ENCODE measurements at regions not wholly inside any gene's neighbourhood (a gene's known extent, or its start where the extent isn't known, plus 50 kb on each side); places are given as distances from the start of the nearest gene placed in this dataset.
"Not testable (repeated sequence)": the region's sequence is repeated elsewhere in the genome, so short reads cannot be mapped to it uniquely, and the experiment has no call there.

DNA sequence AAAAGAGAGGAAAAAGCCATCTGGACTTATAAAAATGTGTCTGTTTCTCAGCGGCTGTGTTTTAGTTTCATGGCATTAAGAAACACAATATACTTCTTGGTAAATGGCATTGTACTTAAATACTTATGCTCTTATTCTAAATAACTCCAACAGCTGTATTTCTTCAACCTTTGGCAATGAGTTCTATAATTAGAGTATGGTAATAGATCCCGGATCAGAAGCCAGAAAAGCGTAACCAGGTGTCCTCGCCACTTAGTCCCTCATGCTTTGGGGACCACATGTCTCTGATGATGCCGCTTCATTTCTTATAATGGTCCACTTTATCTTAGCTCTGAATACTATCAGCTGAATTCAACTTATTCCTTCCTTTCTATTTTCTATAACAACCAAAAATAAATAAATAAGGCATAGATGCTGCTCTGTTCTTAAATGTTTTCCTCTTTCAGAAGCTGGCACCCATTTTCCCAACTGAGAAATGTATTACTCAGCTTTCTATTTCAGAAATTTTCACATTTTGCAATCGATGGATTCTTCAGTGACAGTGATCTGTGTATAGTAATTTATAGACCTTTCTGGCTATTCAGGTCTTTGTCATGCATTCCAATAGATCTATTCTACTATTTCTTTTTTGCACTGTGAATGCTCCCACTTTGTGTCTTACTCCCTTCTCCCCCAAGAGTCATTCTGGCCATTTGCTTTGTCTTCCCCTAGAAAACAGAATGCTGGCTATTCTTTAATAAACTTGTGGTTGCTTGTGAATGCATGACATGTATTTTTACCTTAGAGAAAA is 87.6 kb upstream of the KBTBD8 start:
- Histone ChIP-seq H3K27ac (ENCODE audit: low read depth, low read length) (no peak overlapping the region), H3K36me3 (ENCODE audit: control insufficient read depth, insufficient read depth, low read length) (no peaks in the 10 kb centered on the region), H3K9me3 (ENCODE audit: control insufficient read depth, insufficient read depth, low read depth, low read length) (peaks cover 8% of the 10 kb centered on the region), H3K4me1 (ENCODE audit: control insufficient read depth, insufficient read depth, low read length) (no peaks in the 10 kb centered on the region), H3K27me3 (ENCODE audit: control insufficient read depth, insufficient read depth, low read length) (no peaks in the 10 kb centered on the region), H3K9ac (ENCODE audit: low read length) (no peak overlapping the region), H3K4me3 (ENCODE audit: low read depth, low read length) (no peak overlapping the region)

- H3K36me3 ChIP-seq (ENCODE audit: control insufficient read depth, insufficient read depth, low read length), result no peaks in the 10 kb centered on the region
- H3K9me3 ChIP-seq (ENCODE audit: control insufficient read depth, insufficient read depth, low read depth, low read length), result peaks cover 10% of the 10 kb centered on the region
- H3K27ac ChIP-seq (ENCODE audit: low read depth, low read length), result no peak overlapping the region
- no peak overlapping the region for H3K4me3 ChIP-seq (ENCODE audit: low read depth, low read length)
- H3K9ac ChIP-seq (ENCODE audit: low read length), result no peak overlapping the region
- no peaks in the 10 kb centered on the region for H3K27me3 ChIP-seq (ENCODE audit: control insufficient read depth, insufficient read depth, low read length)
- no peaks in the 10 kb centered on the region for H3K4me1 ChIP-seq (ENCODE audit: control insufficient read depth, insufficient read depth, low read length)
Measured at GRCh38 chr3:66912306-66912705, 85.8 kb upstream of the KBTBD8 start.

DNA sequence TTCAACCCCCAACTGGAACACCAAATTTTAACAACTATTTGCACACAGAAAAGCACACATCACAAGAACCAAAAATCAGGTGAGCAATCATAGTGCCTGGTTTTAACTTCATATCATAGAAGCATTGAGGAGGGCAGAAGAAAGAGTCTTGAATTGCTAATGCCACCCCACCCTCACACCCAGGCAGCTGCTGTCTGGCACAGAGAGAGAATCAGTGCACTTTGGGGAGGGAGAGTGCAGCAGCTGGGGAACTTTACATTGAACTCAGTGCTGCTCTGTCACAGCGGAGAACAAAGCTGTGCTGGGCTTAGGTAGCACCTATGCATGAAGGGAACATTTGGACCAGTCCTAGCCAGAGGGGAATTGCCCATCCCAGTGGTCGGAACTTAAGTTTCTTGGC is 76.0 kb upstream of the KBTBD8 start:
- Histone ChIP-seq H3K4me1 (ENCODE audit: control insufficient read depth, insufficient read depth, low read length) (peaks cover 6% of the 10 kb centered on the region; the same call in 1 of the 2 replicates), H3K4me3 (ENCODE audit: low read depth, low read length) (no peak overlapping the region), H3K36me3 (ENCODE audit: control insufficient read depth, insufficient read depth, low read length) (no peaks in the 10 kb centered on the region), H3K9me3 (ENCODE audit: control insufficient read depth, insufficient read depth, low read depth, low read length) (no peaks in the 10 kb centered on the region), H3K9ac (ENCODE audit: low read length) (no peak overlapping the region), H3K27me3 (ENCODE audit: control insufficient read depth, insufficient read depth, low read length) (no peaks in the 10 kb centered on the region), H3K27ac (ENCODE audit: low read depth, low read length) (no peak overlapping the region)

GRCh38 chr3:66923969-66924368 is 74.1 kb upstream of the KBTBD8 start:
- no peak overlapping the region for H3K9ac ChIP-seq (ENCODE audit: low read length)
- H3K9me3 ChIP-seq (ENCODE audit: control insufficient read depth, insufficient read depth, low read depth, low read length), result no peaks in the 10 kb centered on the region
- H3K27me3 ChIP-seq (ENCODE audit: control insufficient read depth, insufficient read depth, low read length), result no peaks in the 10 kb centered on the region
- no peaks in the 10 kb centered on the region for H3K36me3 ChIP-seq (ENCODE audit: control insufficient read depth, insufficient read depth, low read length)
- peaks cover 6% of the 10 kb centered on the region; the same call in 1 of the 2 replicates for H3K4me1 ChIP-seq (ENCODE audit: control insufficient read depth, insufficient read depth, low read length)
- H3K4me3 ChIP-seq (ENCODE audit: low read depth, low read length), result no peak overlapping the region
- no peak overlapping the region for H3K27ac ChIP-seq (ENCODE audit: low read depth, low read length)

DNA sequence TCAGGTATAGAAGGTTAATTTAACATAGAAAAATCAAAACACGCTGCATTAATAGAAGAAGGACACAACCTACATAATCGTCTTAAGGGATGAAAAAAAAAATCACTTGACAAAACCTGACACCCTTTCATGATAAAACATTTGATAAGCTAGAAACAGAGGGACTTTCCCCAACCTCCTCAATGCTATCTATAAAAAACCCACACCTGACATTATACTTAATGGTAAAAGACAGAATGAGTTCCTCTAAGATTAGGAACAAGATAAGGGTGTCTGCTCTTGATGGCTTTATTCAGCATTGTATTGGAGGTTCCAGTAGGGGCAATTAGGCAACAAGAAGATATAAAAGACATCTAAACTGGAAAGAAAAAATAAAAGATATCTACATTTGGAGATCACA is 69.9 kb upstream of the KBTBD8 start:
- H3K4me1 ChIP-seq (ENCODE audit: control insufficient read depth, insufficient read depth, low read length), result peaks cover 41% of the 10 kb centered on the region
- H3K9me3 ChIP-seq (ENCODE audit: control insufficient read depth, insufficient read depth, low read depth, low read length), result no peaks in the 10 kb centered on the region
- H3K4me3 ChIP-seq (ENCODE audit: low read depth, low read length), result no peak overlapping the region
- H3K9ac ChIP-seq (ENCODE audit: low read length), result no peak overlapping the region
- no peak overlapping the region for H3K27ac ChIP-seq (ENCODE audit: low read depth, low read length)
- H3K27me3 ChIP-seq (ENCODE audit: control insufficient read depth, insufficient read depth, low read length), result no peaks in the 10 kb centered on the region
- no peaks in the 10 kb centered on the region for H3K36me3 ChIP-seq (ENCODE audit: control insufficient read depth, insufficient read depth, low read length)

DNA sequence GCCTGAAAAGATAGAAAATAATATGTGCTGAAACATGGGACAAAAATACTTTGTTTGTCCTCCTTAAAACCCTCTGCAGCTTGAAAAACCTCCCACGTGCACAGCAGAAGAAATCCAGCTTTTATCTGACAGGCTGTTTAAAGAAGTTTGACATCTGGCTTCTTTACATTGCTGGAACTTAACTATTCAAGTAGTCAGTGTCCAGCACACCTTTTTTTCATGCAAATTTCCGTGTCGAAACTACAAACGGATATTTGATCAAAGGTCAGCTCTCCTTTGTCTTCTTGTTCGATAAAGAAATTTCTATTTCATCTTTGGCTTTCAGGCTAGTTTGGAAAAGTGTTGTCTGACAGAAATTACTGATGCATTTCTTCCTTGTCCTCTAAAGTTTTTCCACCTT is 66.8 kb upstream of the KBTBD8 start:
- Histone ChIP-seq H3K36me3 (ENCODE audit: control insufficient read depth, insufficient read depth, low read length) (no peaks in the 10 kb centered on the region), H3K4me1 (ENCODE audit: control insufficient read depth, insufficient read depth, low read length) (peaks cover 48% of the 10 kb centered on the region), H3K9me3 (ENCODE audit: control insufficient read depth, insufficient read depth, low read depth, low read length) (no peaks in the 10 kb centered on the region), H3K9ac (ENCODE audit: low read length) (no peak overlapping the region), H3K27ac (ENCODE audit: low read depth, low read length) (no peak overlapping the region), H3K27me3 (ENCODE audit: control insufficient read depth, insufficient read depth, low read length) (no peaks in the 10 kb centered on the region), H3K4me3 (ENCODE audit: low read depth, low read length) (no peak overlapping the region)

DNA sequence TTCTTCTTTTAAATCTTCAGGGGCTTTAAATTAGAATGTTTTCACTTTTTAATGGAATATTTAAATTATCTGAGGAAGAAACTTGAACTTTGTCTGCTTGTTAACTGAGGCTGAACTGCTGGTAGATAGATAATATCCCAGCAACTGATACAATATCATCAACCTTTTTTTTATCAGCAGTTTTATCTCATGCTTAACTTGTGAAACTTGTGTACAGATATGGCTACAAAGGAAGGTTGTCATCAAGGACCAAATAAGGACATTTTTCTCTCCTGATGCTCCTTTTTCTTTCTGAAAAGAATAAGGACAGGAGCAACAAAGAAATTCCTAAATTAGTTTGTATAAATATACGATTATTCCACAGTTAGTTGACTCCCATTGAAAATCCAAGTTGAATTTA is 66.4 kb upstream of the KBTBD8 start:
- Histone ChIP-seq H3K9ac (ENCODE audit: low read length) (no peak overlapping the region), H3K9me3 (ENCODE audit: control insufficient read depth, insufficient read depth, low read depth, low read length) (no peaks in the 10 kb centered on the region), H3K27ac (ENCODE audit: low read depth, low read length) (no peak overlapping the region), H3K27me3 (ENCODE audit: control insufficient read depth, insufficient read depth, low read length) (no peaks in the 10 kb centered on the region), H3K4me3 (ENCODE audit: low read depth, low read length) (no peak overlapping the region), H3K4me1 (ENCODE audit: control insufficient read depth, insufficient read depth, low read length) (peaks cover 48% of the 10 kb centered on the region), H3K36me3 (ENCODE audit: control insufficient read depth, insufficient read depth, low read length) (no peaks in the 10 kb centered on the region)

- Histone ChIP-seq H3K4me3 (ENCODE audit: low read depth, low read length) (no peak overlapping the region), H3K36me3 (ENCODE audit: control insufficient read depth, insufficient read depth, low read length) (no peaks in the 10 kb centered on the region), H3K4me1 (ENCODE audit: control insufficient read depth, insufficient read depth, low read length) (peaks cover 48% of the 10 kb centered on the region), H3K9ac (ENCODE audit: low read length) (no peak overlapping the region), H3K27ac (ENCODE audit: low read depth, low read length) (no peak overlapping the region), H3K9me3 (ENCODE audit: control insufficient read depth, insufficient read depth, low read depth, low read length) (no peaks in the 10 kb centered on the region), H3K27me3 (ENCODE audit: control insufficient read depth, insufficient read depth, low read length) (no peaks in the 10 kb centered on the region)
Measured at GRCh38 chr3:66933233-66933632, 64.9 kb upstream of the KBTBD8 start.

- H3K4me3 ChIP-seq (ENCODE audit: low read depth, low read length), result no peak overlapping the region
- H3K36me3 ChIP-seq (ENCODE audit: control insufficient read depth, insufficient read depth, low read length), result no peaks in the 10 kb centered on the region
- peaks cover 54% of the 10 kb centered on the region for H3K4me1 ChIP-seq (ENCODE audit: control insufficient read depth, insufficient read depth, low read length)
- no peak overlapping the region for H3K27ac ChIP-seq (ENCODE audit: low read depth, low read length)
- H3K27me3 ChIP-seq (ENCODE audit: control insufficient read depth, insufficient read depth, low read length), result no peaks in the 10 kb centered on the region
- no peaks in the 10 kb centered on the region for H3K9me3 ChIP-seq (ENCODE audit: control insufficient read depth, insufficient read depth, low read depth, low read length)
- no peak overlapping the region for H3K9ac ChIP-seq (ENCODE audit: low read length)
Measured at GRCh38 chr3:66934041-66934440, 64.1 kb upstream of the KBTBD8 start.

GRCh38 chr3:66934725-66935124 is 63.4 kb upstream of the KBTBD8 start:
- H3K36me3 ChIP-seq (ENCODE audit: control insufficient read depth, insufficient read depth, low read length), result no peaks in the 10 kb centered on the region
- no peaks in the 10 kb centered on the region for H3K27me3 ChIP-seq (ENCODE audit: control insufficient read depth, insufficient read depth, low read length)
- H3K9me3 ChIP-seq (ENCODE audit: control insufficient read depth, insufficient read depth, low read depth, low read length), result no peaks in the 10 kb centered on the region
- no peak overlapping the region for H3K27ac ChIP-seq (ENCODE audit: low read depth, low read length)
- H3K9ac ChIP-seq (ENCODE audit: low read length), result no peak overlapping the region
- peaks cover 59% of the 10 kb centered on the region for H3K4me1 ChIP-seq (ENCODE audit: control insufficient read depth, insufficient read depth, low read length)
- H3K4me3 ChIP-seq (ENCODE audit: low read depth, low read length), result no peak overlapping the region

- peaks cover 36% of the 10 kb centered on the region for H3K4me1 ChIP-seq (ENCODE audit: control insufficient read depth, insufficient read depth, low read length)
- H3K4me3 ChIP-seq (ENCODE audit: low read depth, low read length); H3K27me3 ChIP-seq (ENCODE audit: control insufficient read depth, insufficient read depth, low read length); H3K27ac ChIP-seq (ENCODE audit: low read depth, low read length); H3K36me3 ChIP-seq (ENCODE audit: control insufficient read depth, insufficient read depth, low read length); H3K9ac ChIP-seq (ENCODE audit: low read length); H3K9me3 ChIP-seq (ENCODE audit: control insufficient read depth, insufficient read depth, low read depth, low read length): not testable (repeated sequence)
Measured at GRCh38 chr3:66937041-66937440, 61.1 kb upstream of the KBTBD8 start.

Measured in HUES6 (cell line).